Fibroblast of lung (primary cell): ENCODE measurements at regions not wholly inside any gene's neighbourhood (a gene's known extent, or its start where the extent isn't known, plus 50 kb on each side); places are given as distances from the start of the nearest gene placed in this dataset.

Source experiments
- DNase-seq, 2 donors: peaks; one replicate each; pipeline versions ENCODE4 v3.0.0 to v3.0.0-alpha.2; 2010; ENCODE audit warnings: low read depth in 2 of 2
- H2AFZ ChIP-seq: 2 replicates; pipeline ENCODE4 v1.5.1; 2012; ENCODE audit warnings: low read length, control low read depth, inconsistent platforms
- H3K27ac ChIP-seq: 2 replicates; pipeline ENCODE4 v1.5.1; 2011; ENCODE audit warnings: low read length, control low read depth; ENCODE audit not compliant: insufficient read depth
- H3K27me3 ChIP-seq: 2 replicates; pipeline ENCODE4 v1.5.1; 2011; ENCODE audit warnings: mild to moderate bottlenecking, low read length; ENCODE audit not compliant: control insufficient read depth, insufficient read depth
- H3K36me3 ChIP-seq: 2 replicates; pipeline ENCODE4 v1.5.1; 2011; ENCODE audit warnings: low read length; ENCODE audit not compliant: control insufficient read depth, insufficient read depth
- H3K4me1 ChIP-seq: 2 replicates; pipeline ENCODE4 v1.5.1; 2011; ENCODE audit warnings: low read length; ENCODE audit not compliant: control insufficient read depth, insufficient read depth; ENCODE audit errors: extremely low read depth
- H3K4me2 ChIP-seq: 2 replicates; pipeline ENCODE4 v1.5.1; 2011; ENCODE audit warnings: low read length, control low read depth; ENCODE audit not compliant: insufficient read depth; ENCODE audit errors: extremely low read depth
- H3K4me3 ChIP-seq, 4 experiments: fragments of 200-600 bp in 1 of 4; sonication (generic) in 1 of 4; replicated peaks in 1 of 4; 2 replicates each; pipeline ENCODE4 v1.5.1; 2011 to 2016; ENCODE audit warnings: low read length in 4 of 4, low read depth in 3 of 4, mild to moderate bottlenecking in 3 of 4, control low read depth in 2 of 4, inconsistent platforms in 1 of 4, mixed read lengths in 1 of 4; ENCODE audit not compliant: insufficient read depth in 1 of 4; ENCODE audit errors: control extremely low read depth in 1 of 4
- H3K79me2 ChIP-seq: 2 replicates; pipeline ENCODE4 v1.5.1; 2012; ENCODE audit warnings: mild to moderate bottlenecking, low read length, inconsistent platforms; ENCODE audit not compliant: control insufficient read depth, insufficient read depth
- H3K9ac ChIP-seq: 2 replicates; pipeline ENCODE4 v1.5.1; 2011; ENCODE audit warnings: mild to moderate bottlenecking, low read length, control low read depth; ENCODE audit not compliant: insufficient read depth
- H3K9me3 ChIP-seq: 2 replicates; pipeline ENCODE4 v1.5.1; 2012; ENCODE audit warnings: low read depth, low read length; ENCODE audit not compliant: control insufficient read depth, insufficient read depth
- H4K20me1 ChIP-seq: 2 replicates; pipeline ENCODE4 v1.5.1; 2011; ENCODE audit warnings: low read length; ENCODE audit not compliant: control insufficient read depth, insufficient read depth; ENCODE audit errors: extremely low read depth
- EZH2 ChIP-seq: IDR thresholded peaks from 2 replicates; pipeline ENCODE4 v1.5.1; 2012; ENCODE audit warnings: low read length, control low read depth, mild to moderate bottlenecking; ENCODE audit errors: missing control alignments
- TF ChIP-seq, protein P1 (sequence below), 2 donors: IDR thresholded peaks in 1 of 2; conservative IDR thresholded peaks in 1 of 2; 1 replicate in 1 of 2; 2 replicates in 1 of 2; pipeline ENCODE4 v1.5.1; 2011 to 2012; ENCODE audit warnings: low read length in 2 of 2, control low read depth in 1 of 2, inconsistent platforms in 1 of 2, low read depth in 1 of 2, mild to moderate bottlenecking in 1 of 2

DNA sequence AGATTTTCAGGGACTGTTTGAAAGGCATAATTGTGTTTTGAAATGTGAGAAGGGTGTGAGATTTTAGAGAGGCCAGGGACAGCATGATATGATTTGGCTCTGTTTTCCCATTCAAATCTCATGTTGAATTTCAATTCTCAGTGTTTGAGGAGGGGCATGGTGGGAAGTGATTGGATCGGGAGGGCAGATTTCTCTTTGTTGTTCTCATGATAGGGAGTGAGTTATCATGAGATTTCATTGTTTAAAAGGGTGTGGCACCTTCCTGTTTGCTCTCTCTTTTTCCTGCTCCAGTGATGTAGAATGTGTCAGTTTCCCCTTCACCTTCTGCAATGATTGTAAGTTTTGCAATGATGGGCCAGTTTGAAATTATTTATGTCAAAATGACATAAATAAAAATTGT, 113.0 kb upstream of the PCDH15 start:
- no peaks in the 10 kb centered on the region for H3K79me2 ChIP-seq
- no peak overlapping the region for H3K27ac ChIP-seq
- no peak overlapping the region for H3K4me2 ChIP-seq
- H4K20me1 ChIP-seq, result no peaks in the 10 kb centered on the region
- no peaks in the 10 kb centered on the region for H3K4me1 ChIP-seq
- no peak overlapping the region for H2AFZ ChIP-seq
- H3K9me3 ChIP-seq, result no peaks in the 10 kb centered on the region
- no peak overlapping the region for H3K4me3 ChIP-seq
- TF ChIP-seq, protein P1, sequence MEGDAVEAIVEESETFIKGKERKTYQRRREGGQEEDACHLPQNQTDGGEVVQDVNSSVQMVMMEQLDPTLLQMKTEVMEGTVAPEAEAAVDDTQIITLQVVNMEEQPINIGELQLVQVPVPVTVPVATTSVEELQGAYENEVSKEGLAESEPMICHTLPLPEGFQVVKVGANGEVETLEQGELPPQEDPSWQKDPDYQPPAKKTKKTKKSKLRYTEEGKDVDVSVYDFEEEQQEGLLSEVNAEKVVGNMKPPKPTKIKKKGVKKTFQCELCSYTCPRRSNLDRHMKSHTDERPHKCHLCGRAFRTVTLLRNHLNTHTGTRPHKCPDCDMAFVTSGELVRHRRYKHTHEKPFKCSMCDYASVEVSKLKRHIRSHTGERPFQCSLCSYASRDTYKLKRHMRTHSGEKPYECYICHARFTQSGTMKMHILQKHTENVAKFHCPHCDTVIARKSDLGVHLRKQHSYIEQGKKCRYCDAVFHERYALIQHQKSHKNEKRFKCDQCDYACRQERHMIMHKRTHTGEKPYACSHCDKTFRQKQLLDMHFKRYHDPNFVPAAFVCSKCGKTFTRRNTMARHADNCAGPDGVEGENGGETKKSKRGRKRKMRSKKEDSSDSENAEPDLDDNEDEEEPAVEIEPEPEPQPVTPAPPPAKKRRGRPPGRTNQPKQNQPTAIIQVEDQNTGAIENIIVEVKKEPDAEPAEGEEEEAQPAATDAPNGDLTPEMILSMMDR (conservative IDR thresholded peaks at IDR 0.05 in 1 of 2, IDR thresholded peaks at IDR 0.05 in 1 of 2; ENCODE audit: low read depth in 1 of 2, low read length in 2 of 2), result no peak
- no peak for TF ChIP-seq EZH2
- DNase-seq, result no peak
- H3K36me3 ChIP-seq, result no peaks in the 10 kb centered on the region
- no peaks in the 10 kb centered on the region for H3K27me3 ChIP-seq
- H3K9ac ChIP-seq, result no peak overlapping the region

DNA sequence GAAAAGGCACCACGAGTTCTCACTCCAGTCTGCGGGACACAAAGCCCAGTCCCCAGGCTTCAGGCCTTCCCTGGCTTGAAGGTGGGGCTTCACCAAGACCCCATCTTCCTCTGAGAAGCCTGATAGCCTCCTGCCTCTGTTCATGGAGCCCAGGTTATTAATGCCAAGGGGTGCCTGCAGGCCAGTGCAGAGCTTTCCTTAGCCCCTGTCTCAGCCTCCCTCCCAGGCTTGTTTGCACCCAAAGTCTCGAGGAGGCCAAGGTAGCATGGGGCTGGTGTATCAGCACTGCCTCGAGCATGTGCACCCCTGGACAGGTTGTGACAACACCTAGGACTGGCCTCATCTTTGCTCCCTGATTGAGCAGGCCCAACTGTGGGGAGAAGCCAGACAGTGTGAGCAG, 108.1 kb upstream of the PCDH15 start:
- Histone ChIP-seq H3K9ac (no peak overlapping the region), H3K4me3 (no peak overlapping the region), H3K27ac (no peak overlapping the region), H3K27me3 (no peaks in the 10 kb centered on the region), H3K79me2 (no peaks in the 10 kb centered on the region), H3K9me3 (no peaks in the 10 kb centered on the region), H3K4me1 (no peaks in the 10 kb centered on the region), H3K36me3 (no peaks in the 10 kb centered on the region), H4K20me1 (no peaks in the 10 kb centered on the region), H3K4me2 (no peak overlapping the region), H2AFZ (no peak overlapping the region)
- DNase-seq, result no peak
- TF ChIP-seq EZH2, result no peak
- TF ChIP-seq, protein P1 (conservative IDR thresholded peaks at IDR 0.05 in 1 of 2, IDR thresholded peaks at IDR 0.05 in 1 of 2; ENCODE audit: low read depth in 1 of 2, low read length in 2 of 2), result no peak

DNA sequence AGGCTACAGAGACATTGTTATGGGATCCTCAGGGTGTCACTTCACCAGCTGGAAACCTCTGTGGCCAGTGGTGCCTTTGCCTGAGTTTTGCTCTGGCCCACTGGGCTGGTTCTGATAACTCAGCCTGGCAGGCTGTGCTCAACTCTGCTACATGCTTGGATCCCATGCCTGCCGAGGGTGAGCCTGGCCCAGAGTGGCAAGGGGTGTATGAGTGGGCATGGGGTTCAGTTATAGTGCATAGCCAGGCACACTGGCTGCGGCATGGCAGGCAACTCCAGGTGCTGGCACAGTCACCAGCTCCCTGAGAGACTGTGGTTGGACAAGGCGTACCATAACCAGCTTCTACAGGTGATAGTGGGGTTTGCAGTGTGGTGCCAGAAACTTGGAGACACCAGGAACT, 107.0 kb upstream of the PCDH15 start:
- H3K4me1 ChIP-seq, result no peaks in the 10 kb centered on the region
- H3K9ac ChIP-seq, result no peak overlapping the region
- no peak overlapping the region for H3K27ac ChIP-seq
- DNase-seq, result no peak
- H2AFZ ChIP-seq, result no peak overlapping the region
- H3K36me3 ChIP-seq, result no peaks in the 10 kb centered on the region
- H3K4me3 ChIP-seq, result no peak overlapping the region
- H3K4me2 ChIP-seq, result no peak overlapping the region
- no peaks in the 10 kb centered on the region for H3K9me3 ChIP-seq
- H4K20me1 ChIP-seq, result no peaks in the 10 kb centered on the region
- H3K27me3 ChIP-seq, result no peaks in the 10 kb centered on the region
- TF ChIP-seq, protein P1 (conservative IDR thresholded peaks at IDR 0.05 in 1 of 2, IDR thresholded peaks at IDR 0.05 in 1 of 2; ENCODE audit: low read depth in 1 of 2, low read length in 2 of 2), result no peak
- TF ChIP-seq EZH2, result no peak
- no peaks in the 10 kb centered on the region for H3K79me2 ChIP-seq
